Endothelial cell of umbilical vein (primary cell): ENCODE measurements at regions not wholly inside any gene's neighbourhood (a gene's known extent, or its start where the extent isn't known, plus 50 kb on each side); places are given as distances from the start of the nearest gene placed in this dataset.

Experiments
- BruUV-seq: library from RNA; stranded (reverse); fragments of 400-500 nt; replicated peaks from 2 replicates; lab custom pipeline; 2021; lab: Mats Ljungman, UMichigan
- CTCF ChIA-PET: fragments of 300-600, 350-600 bp; sonication (Branson Sonifier 250); formaldehyde crosslinking; loops from one replicate; lab custom pipeline; 2021; ENCODE audit warnings: antibody characterized with exemption, inconsistent platforms; lab: Charles Lee
- POLR2A ChIA-PET: fragments of 300-600, 350-600 bp; sonication (Branson Sonifier 250); formaldehyde crosslinking; loops from one replicate; lab custom pipeline; 2021; ENCODE audit warnings: antibody characterized with exemption, inconsistent platforms; lab: Charles Lee
- DNase-seq: peaks from one replicate; pipeline ENCODE4 v3.0.0-alpha.2; 2011; ENCODE audit warnings: low read depth, low spot score
- FAIRE-seq: peaks from 2 replicates; lab custom pipeline; 2011; peaks lifted over from hg19 to GRCh38; lab: Jason Lieb, UNC
- H2AFZ ChIP-seq: 2 replicates; pipeline ENCODE4 v1.6.0; 2012; ENCODE audit warnings: low read depth, low read length, control low read depth, inconsistent platforms
- H3K27ac ChIP-seq: 2 replicates; pipeline ENCODE4 v1.5.1; 2011; ENCODE audit warnings: low read depth, mild to moderate bottlenecking, control low read depth, low read length, moderate library complexity; ENCODE audit not compliant: insufficient read depth
- H3K27me3 ChIP-seq, 2 experiments: 2 replicates each; pipeline versions ENCODE4 v1.6.0 to v1.6.1; 2011; ENCODE audit warnings: low read length in 2 of 2, mixed read lengths in 1 of 2; ENCODE audit not compliant: control insufficient read depth in 2 of 2, insufficient read depth in 2 of 2
- H3K36me3 ChIP-seq, 2 experiments: 2 replicates in 1 of 2; 3 replicates in 1 of 2; pipeline ENCODE4 v1.5.1; 2011; ENCODE audit warnings: low read length in 2 of 2, mild to moderate bottlenecking in 1 of 2, moderate library complexity in 1 of 2; ENCODE audit not compliant: control insufficient read depth in 2 of 2, insufficient read depth in 2 of 2; ENCODE audit errors: extremely low read depth in 1 of 2
- H3K4me1 ChIP-seq: 3 replicates; pipeline ENCODE4 v1.5.1; 2011; ENCODE audit warnings: mild to moderate bottlenecking, low read length; ENCODE audit not compliant: control insufficient read depth, insufficient read depth; ENCODE audit errors: extremely low read depth
- H3K4me2 ChIP-seq: 2 replicates; pipeline ENCODE4 v1.6.1; 2011; ENCODE audit warnings: low read length, control low read depth, mixed read lengths; ENCODE audit not compliant: insufficient read depth
- H3K4me3 ChIP-seq, 3 experiments: fragments of 200-600 bp in 1 of 3; sonication (generic), shearing (Covaris generic) in 1 of 3; replicated peaks in 1 of 3; 2 replicates each; pipeline ENCODE4 v1.5.1; 2011 to 2016; ENCODE audit warnings: control low read depth in 3 of 3, low read length in 3 of 3, mild to moderate bottlenecking in 2 of 3, inconsistent platforms in 1 of 3, low read depth in 1 of 3, moderate library complexity in 1 of 3; ENCODE audit not compliant: insufficient read depth in 1 of 3
- H3K79me2 ChIP-seq: 2 replicates; pipeline ENCODE4 v1.6.0; 2012; ENCODE audit warnings: low read length, inconsistent platforms; ENCODE audit not compliant: control insufficient read depth, insufficient read depth
- H3K9ac ChIP-seq: replicated peaks from 2 replicates; pipeline ENCODE3; 2011; ENCODE audit warnings: low read length, control low read depth; ENCODE audit not compliant: insufficient read depth; ENCODE audit errors: extremely low read depth
- H3K9me1 ChIP-seq: replicated peaks from 3 replicates; pipeline ENCODE4 v1.6.0; 2011; ENCODE audit warnings: mild to moderate bottlenecking, low read length; ENCODE audit not compliant: control insufficient read depth, insufficient read depth; ENCODE audit errors: extremely low read depth
- H3K9me3 ChIP-seq: replicated peaks from 2 replicates; pipeline ENCODE4 v1.5.1; 2012; ENCODE audit warnings: low read length, inconsistent platforms; ENCODE audit not compliant: control insufficient read depth, insufficient read depth
- H4K20me1 ChIP-seq: replicated peaks from 2 replicates; pipeline ENCODE3; 2011; ENCODE audit warnings: mild to moderate bottlenecking, low read length; ENCODE audit not compliant: control insufficient read depth, insufficient read depth; ENCODE audit errors: extremely low read depth
- EZH2 ChIP-seq: IDR thresholded peaks from 2 replicates; pipeline ENCODE4 v1.6.1; 2012; ENCODE audit warnings: borderline replicate concordance, low read depth, mild to moderate bottlenecking, moderate library complexity, low read length, inconsistent platforms; ENCODE audit not compliant: severe bottlenecking
- FOS ChIP-seq: IDR thresholded peaks from 2 replicates; pipeline ENCODE4 v1.6.1; 2011; ENCODE audit warnings: mild to moderate bottlenecking, low read length, moderate library complexity, borderline replicate concordance; ENCODE audit not compliant: insufficient read depth
- GATA2 ChIP-seq: IDR thresholded peaks from 2 replicates; pipeline ENCODE4 v1.7.0; 2011; ENCODE audit warnings: low read depth, mild to moderate bottlenecking, moderate library complexity, mixed read lengths, low read length; ENCODE audit not compliant: insufficient read length, insufficient read depth
- JUN ChIP-seq: IDR thresholded peaks from 2 replicates; pipeline ENCODE4 v1.6.1; 2011; ENCODE audit warnings: borderline replicate concordance, low read depth; ENCODE audit not compliant: insufficient read length, insufficient read depth
- MYC ChIP-seq: IDR thresholded peaks from one replicate; pipeline ENCODE4 v1.6.1; 2011; ENCODE audit warnings: mild to moderate bottlenecking, low read depth, low read length
- POLR2A ChIP-seq: IDR thresholded peaks from 2 replicates; pipeline ENCODE4 v1.6.1; 2012; ENCODE audit warnings: low read depth, mild to moderate bottlenecking, control low read depth, low read length
- POLR2AphosphoS5 ChIP-seq: IDR thresholded peaks from 2 replicates; pipeline ENCODE4 v1.6.1; 2012; ENCODE audit warnings: low read depth, mild to moderate bottlenecking, control low read depth, low read length, moderate library complexity; ENCODE audit not compliant: insufficient read depth
- dilution Hi-C: fragments of 300-500 bp; cut with MboI; formaldehyde crosslinking; loops from one replicate; pipeline ENCODE4 v1.15.0; 2019; ENCODE audit warnings: low sequenced_read_pairs; ENCODE audit not compliant: extremely low pct_ligation_motif_present
- intact Hi-C: fragments of 100-400 bp; cut with micrococcal nuclease; formaldehyde crosslinking; loops from one replicate; pipeline ENCODE4 v1.10.0; 2022
- TF ChIP-seq, protein P1 (sequence below), 2 donors: IDR thresholded peaks; 1 replicate in 1 of 2; 2 replicates in 1 of 2; pipeline ENCODE4 v1.5.1; 2011; ENCODE audit warnings: low read length in 2 of 2, mild to moderate bottlenecking in 2 of 2, moderate library complexity in 2 of 2, control low read depth in 1 of 2, inconsistent platforms in 1 of 2, low read depth in 1 of 2; ENCODE audit not compliant: insufficient read depth in 1 of 2; ENCODE audit errors: extremely low read depth in 1 of 2
- TF ChIP-seq, protein P2 (sequence below): IDR thresholded peaks from 2 replicates; pipeline ENCODE4 v1.6.1; 2011; ENCODE audit not compliant: insufficient read depth, insufficient read length

DNA sequence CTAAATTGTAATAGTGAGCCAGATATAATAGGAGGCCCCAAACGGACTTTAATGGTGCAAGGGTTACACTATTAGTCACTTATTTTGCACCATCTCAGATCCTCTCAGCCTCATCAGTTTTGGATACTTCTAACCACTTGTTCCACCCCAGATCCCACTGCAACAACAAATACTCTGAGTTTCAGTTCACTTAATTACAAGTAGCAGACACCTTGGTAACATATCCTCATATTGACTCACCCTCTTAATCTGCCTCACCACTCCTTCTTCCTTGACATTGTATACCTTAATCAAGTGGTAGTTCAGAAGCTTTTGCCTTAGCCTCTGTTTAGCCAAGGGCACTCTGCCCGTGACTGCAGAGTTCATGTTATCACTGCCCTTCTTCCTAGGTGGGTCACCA is 256.1 kb upstream of the UBASH3B start:
- Histone ChIP-seq H3K79me2 (no peaks in the 10 kb centered on the region), H3K27me3 (no peaks in the 10 kb centered on the region), H3K9me3 (no peaks in the 10 kb centered on the region), H3K9ac (no peak overlapping the region), H3K36me3 (no peaks in the 10 kb centered on the region), H3K4me3 (no peak overlapping the region), H3K9me1 (no peaks in the 10 kb centered on the region), H2AFZ (no peak overlapping the region), H3K27ac (no peak overlapping the region), H4K20me1 (no peaks in the 10 kb centered on the region), H3K4me2 (no peak overlapping the region), H3K4me1 (no peaks in the 10 kb centered on the region)
- FAIRE-seq (no peak), DNase-seq (no peak)
- intact Hi-C loops: no loop called here
- BruUV-seq: no TSS peak
- ChIA-PET POLR2A (no interaction called here), CTCF (no interaction called here)
- TF ChIP-seq FOS (no peak), EZH2 (no peak), JUN (no peak), MYC (no peak), POLR2AphosphoS5 (no peak), GATA2 (no peak), POLR2A (no peak)
- TF ChIP-seq, protein P1, sequence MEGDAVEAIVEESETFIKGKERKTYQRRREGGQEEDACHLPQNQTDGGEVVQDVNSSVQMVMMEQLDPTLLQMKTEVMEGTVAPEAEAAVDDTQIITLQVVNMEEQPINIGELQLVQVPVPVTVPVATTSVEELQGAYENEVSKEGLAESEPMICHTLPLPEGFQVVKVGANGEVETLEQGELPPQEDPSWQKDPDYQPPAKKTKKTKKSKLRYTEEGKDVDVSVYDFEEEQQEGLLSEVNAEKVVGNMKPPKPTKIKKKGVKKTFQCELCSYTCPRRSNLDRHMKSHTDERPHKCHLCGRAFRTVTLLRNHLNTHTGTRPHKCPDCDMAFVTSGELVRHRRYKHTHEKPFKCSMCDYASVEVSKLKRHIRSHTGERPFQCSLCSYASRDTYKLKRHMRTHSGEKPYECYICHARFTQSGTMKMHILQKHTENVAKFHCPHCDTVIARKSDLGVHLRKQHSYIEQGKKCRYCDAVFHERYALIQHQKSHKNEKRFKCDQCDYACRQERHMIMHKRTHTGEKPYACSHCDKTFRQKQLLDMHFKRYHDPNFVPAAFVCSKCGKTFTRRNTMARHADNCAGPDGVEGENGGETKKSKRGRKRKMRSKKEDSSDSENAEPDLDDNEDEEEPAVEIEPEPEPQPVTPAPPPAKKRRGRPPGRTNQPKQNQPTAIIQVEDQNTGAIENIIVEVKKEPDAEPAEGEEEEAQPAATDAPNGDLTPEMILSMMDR (IDR thresholded peaks at IDR 0.05; ENCODE audit: extremely low read depth in 1 of 2, insufficient read depth in 1 of 2, low read depth in 1 of 2, low read length in 2 of 2): no peak
- TF ChIP-seq, protein P2, sequence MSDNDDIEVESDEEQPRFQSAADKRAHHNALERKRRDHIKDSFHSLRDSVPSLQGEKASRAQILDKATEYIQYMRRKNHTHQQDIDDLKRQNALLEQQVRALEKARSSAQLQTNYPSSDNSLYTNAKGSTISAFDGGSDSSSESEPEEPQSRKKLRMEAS: no peak
- dilution Hi-C loops: no loop called here
